ENCODE measurements at regions not wholly inside any gene's neighbourhood (a gene's known extent, or its start where the extent isn't known, plus 50 kb on each side); places are given as distances from the start of the nearest gene placed in this dataset.
A peak's percentile ranks its signal among the peaks of the same experiment; 100 is the strongest.

GRCh38 chr1:24990779-24991641 is 60.9 kb upstream of the RUNX3 start:
- DNase-seq (ENCODE audit: extremely low spot score) = no peak
- CTCF ChIA-PET = interaction anchor here (1.1 to 2.6 kb wide), 7 partner anchors 16 to 144 kb away, joined by 3 to 7 read pairs (median 4); no protein-coding TSS in a partner anchor
- POLR2A ChIA-PET = no interaction called here
- no peak for TF ChIP-seq CTCF (IDR thresholded peaks at IDR 0.05; ENCODE audit: control extremely low read depth, extremely low read depth, low read depth, missing control alignments)

- ChIA-PET CTCF (interaction anchor here (1.1 to 2.6 kb wide), 6 partner anchors 16 to 143 kb away, joined by 3 to 7 read pairs (median 4); no protein-coding TSS in a partner anchor), POLR2A (no interaction called here)
- no peak for DNase-seq (ENCODE audit: extremely low spot score)
- no peak for TF ChIP-seq CTCF (IDR thresholded peaks at IDR 0.05; ENCODE audit: control extremely low read depth, extremely low read depth, low read depth, missing control alignments)
Observed at GRCh38 chr1:24990136-24990535, 60.1 kb upstream of the RUNX3 start.

GRCh38 chr1:24989082-24989481 is 59.0 kb upstream of the RUNX3 start:
- POLR2A ChIA-PET = no interaction called here

GRCh38 chr1:24988558-24988912 is 58.5 kb upstream of the RUNX3 start:
- ChIA-PET CTCF (interaction anchor here (0.7 to 2.5 kb wide), 9 partner anchors 11 to 49 kb away, joined by 3 to 28 read pairs (median 4); no protein-coding TSS in a partner anchor), POLR2A (interaction anchor here (1.0 to 1.1 kb wide), 2 partner anchors 34 to 41 kb away, joined by 3 read pairs; no protein-coding TSS in a partner anchor)
- TF ChIP-seq CTCF (IDR thresholded peaks at IDR 0.05; ENCODE audit: control extremely low read depth, extremely low read depth, low read depth, missing control alignments) = no peak
- DNase-seq (ENCODE audit: extremely low spot score) = no peak

More at GRCh38 chr1:24989082-24989481, 59.0 kb upstream of the RUNX3 start:
- TF ChIP-seq CTCF (IDR thresholded peaks at IDR 0.05; ENCODE audit: control extremely low read depth, extremely low read depth, low read depth, missing control alignments) = no peak
- DNase-seq (ENCODE audit: extremely low spot score) = no peak
- CTCF ChIA-PET = interaction anchor here (2.5 kb wide), 1 partner anchor 17 kb away, joined by 28 read pairs; no protein-coding TSS in a partner anchor

GRCh38 chr1:24987875-24988557 is 57.9 kb upstream of the RUNX3 start:
- TF ChIP-seq CTCF (IDR thresholded peaks at IDR 0.05; ENCODE audit: control extremely low read depth, extremely low read depth, low read depth, missing control alignments) = no peak
- peak; percentile 70 for DNase-seq (ENCODE audit: extremely low spot score)
- CTCF ChIA-PET = interaction anchor here (0.7 to 2.5 kb wide), 12 partner anchors 10 to 50 kb away, joined by 3 to 28 read pairs (median 4); no protein-coding TSS in a partner anchor

GRCh38 chr1:24987424-24987823 is 57.3 kb upstream of the RUNX3 start:
- DNase-seq (ENCODE audit: extremely low spot score) = no peak
- CTCF ChIA-PET = interaction anchor here (1.0 to 2.5 kb wide), 8 partner anchors 9 to 50 kb away, joined by 3 to 28 read pairs (median 5); no protein-coding TSS in a partner anchor
- POLR2A ChIA-PET = interaction anchor here (0.6 to 1.1 kb wide), 2 partner anchors 23 to 35 kb away, joined by 3 to 4 read pairs; no protein-coding TSS in a partner anchor
- no peak for TF ChIP-seq CTCF (IDR thresholded peaks at IDR 0.05; ENCODE audit: control extremely low read depth, extremely low read depth, low read depth, missing control alignments)

More at GRCh38 chr1:24987875-24988557, 57.9 kb upstream of the RUNX3 start:
- POLR2A ChIA-PET = interaction anchor here (0.6 to 1.1 kb wide), 3 partner anchors 23 to 41 kb away, joined by 3 to 4 read pairs (median 3); no protein-coding TSS in a partner anchor
